HG02840 (cell line): ENCODE measurements at regions not wholly inside any gene's neighbourhood (a gene's known extent, or its start where the extent isn't known, plus 50 kb on each side); places are given as distances from the start of the nearest gene placed in this dataset.
"Not testable (repeated sequence)": the region's sequence is repeated elsewhere in the genome, so short reads cannot be mapped to it uniquely, and the experiment has no call there.

Experiments used
- ATAC-seq: cut with Tn5 transposase; IDR thresholded peaks from one replicate; pipeline ENCODE4 v1.9.1; 2021; ENCODE audit warnings: mild to moderate bottlenecking, moderate library complexity, moderate number of reproducible peaks; ENCODE audit not compliant: unreplicated experiment, low FRiP score

GRCh38 chr7:125326666-125327255, 397.1 kb upstream of the POT1 start:
- ATAC-seq = no peak

GRCh38 chr7:125316466-125316865, 386.8 kb upstream of the POT1 start:
- ATAC-seq = no peak

- no peak for ATAC-seq
Measured at GRCh38 chr7:125299003-125299765, 369.6 kb upstream of the POT1 start.

GRCh38 chr7:125279961-125280360, 350.3 kb upstream of the POT1 start:
- ATAC-seq = no peak

- no peak for ATAC-seq
Measured at GRCh38 chr7:125278318-125278717, 348.7 kb upstream of the POT1 start.

GRCh38 chr7:125274742-125275141, 345.1 kb upstream of the POT1 start:
- ATAC-seq = not testable (repeated sequence)

- ATAC-seq = not testable (repeated sequence)
Measured at GRCh38 chr7:125264174-125264856, 334.7 kb upstream of the POT1 start.

- not testable (repeated sequence) for ATAC-seq
Measured at GRCh38 chr7:125258876-125259417, 329.3 kb upstream of the POT1 start.

GRCh38 chr7:125257617-125258016, 328.0 kb upstream of the POT1 start:
- ATAC-seq = no peak

GRCh38 chr7:125256446-125256845, 326.8 kb upstream of the POT1 start:
- ATAC-seq = no peak

GRCh38 chr7:125255810-125256209, 326.2 kb upstream of the POT1 start:
- no peak for ATAC-seq

GRCh38 chr7:125254566-125254965, 324.9 kb upstream of the POT1 start:
- ATAC-seq = no peak

GRCh38 chr7:125253452-125254190, 324.0 kb upstream of the POT1 start:
- no peak for ATAC-seq

- ATAC-seq = no peak
Measured at GRCh38 chr7:125247514-125248098, 318.0 kb upstream of the POT1 start.

- ATAC-seq = no peak
Measured at GRCh38 chr7:125246706-125247105, 317.1 kb upstream of the POT1 start.

- ATAC-seq = no peak
Measured at GRCh38 chr7:125241548-125241947, 311.9 kb upstream of the POT1 start.

GRCh38 chr7:125222596-125222995, 293.0 kb upstream of the POT1 start:
- ATAC-seq = no peak

GRCh38 chr7:125218076-125218475, 288.5 kb upstream of the POT1 start:
- no peak for ATAC-seq

- ATAC-seq = no peak
Measured at GRCh38 chr7:125201002-125201401, 271.4 kb upstream of the POT1 start.

GRCh38 chr7:125197731-125198393, 268.2 kb upstream of the POT1 start:
- no peak for ATAC-seq
